AG10803 (cell line): ENCODE measurements at regions not wholly inside any gene's neighbourhood (a gene's known extent, or its start where the extent isn't known, plus 50 kb on each side); places are given as distances from the start of the nearest gene placed in this dataset.

ENCODE experiments used
- DNase-seq: peaks from one replicate; pipeline ENCODE4 v3.0.0; 2010; ENCODE audit warnings: low read depth
- H3K4me3 ChIP-seq: 2 replicates; pipeline ENCODE4 v1.5.1; 2011; ENCODE audit warnings: mild to moderate bottlenecking, low read length, control low read depth
- CTCF ChIP-seq: conservative IDR thresholded peaks from 2 replicates; pipeline ENCODE4 v1.5.1; 2011; ENCODE audit warnings: mild to moderate bottlenecking, low read length, control low read depth, inconsistent platforms

- no peak for DNase-seq
- H3K4me3 ChIP-seq: no peak overlapping the region
- TF ChIP-seq CTCF: no peak
Measured at GRCh38 chr11:119934267-119934666, 203.6 kb downstream of the TRIM29 start.

DNA sequence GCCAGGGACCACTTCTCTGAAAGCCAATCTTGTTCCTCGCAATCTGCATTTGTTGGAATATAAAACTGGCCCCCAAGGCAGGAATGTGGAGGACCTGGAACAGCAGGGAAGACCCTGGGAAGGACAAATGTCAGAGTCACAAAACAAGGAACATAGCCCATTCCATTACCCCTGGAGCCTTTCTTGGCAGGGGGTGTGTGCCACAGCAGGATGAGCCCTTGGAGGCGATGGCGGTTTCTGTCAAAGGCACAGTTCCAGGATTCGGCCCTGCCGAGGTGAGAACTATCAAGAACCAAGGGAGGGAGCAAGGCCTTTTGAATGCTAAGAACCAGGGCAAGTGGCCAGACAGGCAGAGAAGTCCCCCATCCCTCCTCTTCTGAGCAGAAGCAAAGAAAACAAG, 204.3 kb downstream of the TRIM29 start:
- DNase-seq: no peak
- no peak for TF ChIP-seq CTCF
- H3K4me3 ChIP-seq: no peak overlapping the region

DNA sequence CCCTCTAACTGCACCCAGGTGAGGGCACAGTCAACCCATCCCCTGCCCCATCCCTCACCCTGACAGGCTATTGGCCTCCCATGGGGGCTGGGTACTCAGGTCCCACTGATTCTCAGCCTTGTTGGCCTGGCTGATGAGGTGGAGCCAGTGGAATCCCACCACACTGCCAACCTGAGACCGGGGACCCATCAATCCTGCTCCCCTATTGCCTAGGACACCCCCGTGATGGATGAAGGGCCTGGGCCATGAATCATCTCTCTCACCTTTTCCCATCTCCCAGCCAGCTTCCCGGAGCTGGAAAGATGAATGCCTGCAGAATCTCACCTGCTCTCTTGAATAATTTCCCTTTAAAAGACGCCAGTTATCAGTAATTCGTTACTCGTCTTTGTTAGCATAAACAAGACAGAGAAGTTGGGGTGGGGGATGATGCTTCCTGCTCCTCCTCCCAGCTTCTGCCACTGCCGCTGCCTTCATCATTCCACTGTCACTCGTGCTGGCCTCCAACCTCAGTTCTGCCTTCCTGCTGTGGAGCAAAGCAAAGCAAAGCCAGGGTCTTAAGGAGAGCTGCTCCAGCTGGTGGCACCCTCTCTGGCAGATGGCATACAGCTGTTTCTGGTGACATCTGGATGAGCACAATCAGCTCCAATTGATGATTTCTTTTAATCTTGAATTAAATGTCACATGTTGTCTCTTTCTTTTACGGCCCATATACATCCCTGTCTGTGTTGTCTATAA, 204.0 kb upstream of the NECTIN1 start:
- TF ChIP-seq CTCF: no peak
- no peak overlapping the region for H3K4me3 ChIP-seq
- no peak for DNase-seq

DNA sequence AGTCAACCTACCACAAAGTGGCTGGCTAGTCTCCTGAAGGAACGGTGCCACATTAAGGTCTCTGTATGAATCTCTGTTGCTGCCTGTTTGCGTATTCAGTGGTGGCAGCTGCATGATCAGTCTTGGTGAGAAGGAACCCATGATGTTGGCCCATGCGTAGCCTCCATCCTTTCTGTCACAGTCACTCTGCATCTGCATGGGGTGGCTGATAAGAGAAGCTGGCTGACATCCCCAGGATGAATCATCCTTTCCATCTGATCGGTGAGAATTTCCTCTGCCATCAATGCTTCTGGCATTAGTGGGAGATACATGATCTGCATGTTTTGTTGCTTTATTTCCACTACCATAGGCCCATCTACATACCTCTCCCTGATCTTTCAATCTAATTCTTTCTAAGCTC, 199.0 kb upstream of the NECTIN1 start:
- TF ChIP-seq CTCF: no peak
- no peak overlapping the region for H3K4me3 ChIP-seq
- no peak for DNase-seq

GRCh38 chr11:119924017-119924416, 195.0 kb upstream of the NECTIN1 start:
- no peak for TF ChIP-seq CTCF
- no peak for DNase-seq
- no peak overlapping the region for H3K4me3 ChIP-seq

DNA sequence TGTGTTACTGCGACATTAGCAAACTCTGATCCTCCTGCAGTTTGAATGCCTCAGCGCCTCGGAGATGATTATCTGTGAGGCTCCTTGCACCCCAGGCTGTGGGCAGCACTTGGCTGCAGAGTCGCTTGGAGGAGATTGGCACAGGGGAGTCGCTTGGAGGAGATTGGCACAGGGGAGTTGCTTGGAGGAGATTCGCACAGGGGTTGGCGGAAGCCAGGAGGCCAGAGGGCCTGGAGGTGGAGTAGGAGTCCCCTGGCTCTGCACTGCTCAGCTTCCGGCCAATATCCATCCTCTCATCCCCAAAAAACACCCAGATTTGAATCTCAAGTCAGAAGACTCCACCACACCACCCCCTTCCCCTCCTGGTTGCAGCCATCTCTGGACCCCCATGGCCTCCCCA, 192.6 kb upstream of the NECTIN1 start:
- no peak for TF ChIP-seq CTCF
- H3K4me3 ChIP-seq: no peak overlapping the region

DNA sequence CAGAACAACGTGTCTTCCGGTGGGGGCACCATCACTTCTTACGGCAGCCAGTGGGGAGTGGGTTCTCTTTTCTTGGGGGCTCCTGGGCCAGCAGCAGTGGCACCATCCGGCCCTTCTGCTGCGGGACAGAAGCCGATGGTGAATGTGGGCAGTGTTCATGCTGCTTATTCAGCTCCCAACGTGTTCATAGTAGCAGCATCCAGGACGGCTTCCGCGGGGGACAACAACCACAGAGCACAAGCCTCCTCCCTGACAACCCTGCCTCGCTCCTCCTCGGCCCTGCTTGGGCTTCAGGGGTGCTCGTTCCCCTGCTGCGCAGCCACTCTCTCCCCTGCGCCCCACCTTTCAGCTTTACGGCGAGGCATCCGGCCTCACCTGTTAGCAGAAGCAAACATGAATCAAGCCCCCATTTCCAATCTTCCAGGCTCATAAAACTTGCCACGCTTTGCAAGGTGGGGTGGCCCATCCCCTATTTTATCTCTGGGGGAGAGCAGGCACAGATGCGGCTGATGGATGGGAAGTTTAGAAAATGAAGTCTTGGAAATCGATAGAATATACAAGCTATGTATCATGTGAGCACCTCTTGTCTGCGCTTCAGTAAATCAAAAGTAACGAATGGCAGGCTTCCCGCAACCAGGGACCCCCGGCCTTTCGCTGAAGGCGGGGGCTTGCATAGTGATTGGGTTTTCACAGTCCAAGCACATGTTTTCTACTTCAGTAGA, 191.8 kb upstream of the NECTIN1 start:
- DNase-seq: no peak
- no peak overlapping the region for H3K4me3 ChIP-seq
- TF ChIP-seq CTCF: no peak

More for the DNA sequence above, 192.6 kb upstream of the NECTIN1 start:
- DNase-seq: no peak
